HEK293 (cell line): ENCODE measurements at regions not wholly inside any gene's neighbourhood (a gene's known extent, or its start where the extent isn't known, plus 50 kb on each side); places are given as distances from the start of the nearest gene placed in this dataset.

Experiments
- CTCF ChIA-PET: fragments of 350-600 bp; formaldehyde crosslinking; extraction: SDS; loops from one replicate; lab custom pipeline; 2021; ENCODE audit warnings: antibody characterized with exemption; lab: Yijun Ruan, JAX
- POLR2A ChIA-PET: fragments of 300-600 bp; formaldehyde crosslinking; extraction: SDS; loops from one replicate; lab custom pipeline; 2020; ENCODE audit warnings: antibody characterized with exemption, inconsistent platforms; lab: Yijun Ruan, JAX
- H3K27ac ChIP-seq: fragments of 200-500 bp; sonication (Bioruptor generic); 2 replicates; pipeline ENCODE4 v1.5.1; 2014; ENCODE audit warnings: low read depth, low read length, control low read depth, inconsistent platforms; ENCODE audit errors: extremely low read depth
- H3K36me3 ChIP-seq, 2 experiments: fragments of 200-500 bp in 1 of 2; sonication (Bioruptor generic) in 1 of 2; 1 replicate in 1 of 2; 2 replicates in 1 of 2; pipeline ENCODE4 v1.5.1; 2014 to 2017; ENCODE audit warnings: inconsistent platforms in 2 of 2, low read length in 2 of 2; ENCODE audit not compliant: control insufficient read depth in 2 of 2, insufficient read depth in 1 of 2
- H3K4me1 ChIP-seq: fragments of 200-500 bp; sonication (Bioruptor generic); 2 replicates; pipeline ENCODE4 v1.5.1; 2014; ENCODE audit warnings: mild to moderate bottlenecking, low read length, inconsistent platforms; ENCODE audit not compliant: control insufficient read depth, insufficient read depth
- H3K4me3 ChIP-seq: 2 replicates; pipeline ENCODE4 v1.5.1; 2011; ENCODE audit warnings: low read depth, mild to moderate bottlenecking, control low read depth, low read length, moderate library complexity
- H3K9me3 ChIP-seq: fragments of 200-500 bp; sonication (Bioruptor generic); 2 replicates; pipeline ENCODE4 v1.5.1; 2014; ENCODE audit warnings: low read depth, low read length, inconsistent platforms; ENCODE audit not compliant: control insufficient read depth, insufficient read depth
- BCL11A ChIP-seq: fragments of 450-650 bp; formaldehyde crosslinking; IDR thresholded peaks from 2 replicates; pipeline ENCODE4 v1.5.1; 2016; ENCODE audit warnings: low read depth, missing biosample characterization, missing genetic modification characterization
- GLI2 ChIP-seq: fragments of 450-650 bp; formaldehyde crosslinking; IDR thresholded peaks from 2 replicates; pipeline ENCODE4; 2017; ENCODE audit warnings: missing biosample characterization, missing genetic modification characterization, low read depth, borderline replicate concordance
- HIC1 ChIP-seq: fragments of 450-650 bp; formaldehyde crosslinking; IDR thresholded peaks from 2 replicates; pipeline ENCODE4 v1.5.1; 2016; ENCODE audit warnings: missing biosample characterization, missing genetic modification characterization
- KLF1 ChIP-seq: fragments of 450-650 bp; formaldehyde crosslinking; IDR thresholded peaks from 2 replicates; pipeline ENCODE4 v1.5.1; 2016; ENCODE audit warnings: missing biosample characterization, missing genetic modification characterization
- PBX3 ChIP-seq: sonication (generic); formaldehyde crosslinking; IDR thresholded peaks from 2 replicates; pipeline ENCODE4 v1.8.1; 2022; ENCODE audit warnings: mild to moderate bottlenecking, moderate library complexity, missing genetic modification reagents
- TCF7L2 ChIP-seq: IDR thresholded peaks from 2 replicates; pipeline ENCODE4 v1.6.1; 2011; ENCODE audit warnings: low read depth, mild to moderate bottlenecking, inconsistent platforms, low read length, moderate library complexity, borderline replicate concordance
- WT1 ChIP-seq: fragments of 450-650 bp; formaldehyde crosslinking; IDR thresholded peaks from 2 replicates; pipeline ENCODE4 v1.5.1; 2016; ENCODE audit warnings: missing biosample characterization, missing genetic modification characterization
- ZBTB8A ChIP-seq: fragments of 450-650 bp; formaldehyde crosslinking; IDR thresholded peaks from 2 replicates; pipeline ENCODE4 v1.5.1; 2016; ENCODE audit warnings: missing biosample characterization, missing genetic modification characterization
- ZNF121 ChIP-seq: fragments of 450-650 bp; formaldehyde crosslinking; IDR thresholded peaks from 2 replicates; pipeline ENCODE4 v1.5.1; 2016; ENCODE audit warnings: missing biosample characterization, missing genetic modification characterization
- ZNF132 ChIP-seq: fragments of 450-650 bp; formaldehyde crosslinking; IDR thresholded peaks from 2 replicates; pipeline ENCODE4 v1.5.1; 2017; ENCODE audit warnings: missing biosample characterization, missing genetic modification characterization, borderline replicate concordance
- ZNF155 ChIP-seq: fragments of 450-650 bp; formaldehyde crosslinking; IDR thresholded peaks from 2 replicates; pipeline ENCODE4 v1.5.1; 2016; ENCODE audit warnings: missing biosample characterization, missing genetic modification characterization
- ZNF157 ChIP-seq: fragments of 450-650 bp; formaldehyde crosslinking; IDR thresholded peaks from 2 replicates; pipeline ENCODE4 v1.5.1; 2016; ENCODE audit warnings: missing biosample characterization, missing genetic modification characterization
- ZNF19 ChIP-seq: fragments of 450-650 bp; formaldehyde crosslinking; IDR thresholded peaks from 2 replicates; pipeline ENCODE4; 2016; ENCODE audit warnings: missing biosample characterization, missing genetic modification characterization, low read depth
- ZNF311 ChIP-seq: fragments of 450-650 bp; formaldehyde crosslinking; IDR thresholded peaks from 2 replicates; pipeline ENCODE4 v1.5.1; 2017; ENCODE audit warnings: missing biosample characterization, missing genetic modification characterization, borderline replicate concordance
- ZNF416 ChIP-seq: fragments of 450-650 bp; formaldehyde crosslinking; IDR thresholded peaks from 2 replicates; pipeline ENCODE4 v1.5.1; 2016; ENCODE audit warnings: missing biosample characterization, missing genetic modification characterization
- ZNF501 ChIP-seq: fragments of 450-650 bp; formaldehyde crosslinking; IDR thresholded peaks from 2 replicates; pipeline ENCODE4 v1.5.1; 2016; ENCODE audit warnings: missing biosample characterization, missing genetic modification characterization
- ZNF555 ChIP-seq: fragments of 450-650 bp; formaldehyde crosslinking; conservative IDR thresholded peaks from 2 replicates; pipeline ENCODE4 v1.5.1; 2017; ENCODE audit warnings: missing biosample characterization, mild to moderate bottlenecking, missing genetic modification characterization, inconsistent platforms
- ZNF777 ChIP-seq: fragments of 450-650 bp; formaldehyde crosslinking; IDR thresholded peaks from 2 replicates; pipeline ENCODE4 v1.5.1; 2017; ENCODE audit warnings: missing biosample characterization, missing genetic modification characterization, borderline replicate concordance
- ZNF830 ChIP-seq: fragments of 450-650 bp; IDR thresholded peaks from 2 replicates; pipeline ENCODE4 v1.5.0; 2018; ENCODE audit warnings: missing biosample characterization, missing genetic modification characterization, low read depth, mild to moderate bottlenecking, moderate library complexity
- TF ChIP-seq, protein P1 (sequence below): fragments of 450-650 bp; formaldehyde crosslinking; IDR thresholded peaks from 2 replicates; pipeline ENCODE4 v1.5.1; 2016; ENCODE audit warnings: missing biosample characterization, missing genetic modification characterization, borderline replicate concordance

DNA sequence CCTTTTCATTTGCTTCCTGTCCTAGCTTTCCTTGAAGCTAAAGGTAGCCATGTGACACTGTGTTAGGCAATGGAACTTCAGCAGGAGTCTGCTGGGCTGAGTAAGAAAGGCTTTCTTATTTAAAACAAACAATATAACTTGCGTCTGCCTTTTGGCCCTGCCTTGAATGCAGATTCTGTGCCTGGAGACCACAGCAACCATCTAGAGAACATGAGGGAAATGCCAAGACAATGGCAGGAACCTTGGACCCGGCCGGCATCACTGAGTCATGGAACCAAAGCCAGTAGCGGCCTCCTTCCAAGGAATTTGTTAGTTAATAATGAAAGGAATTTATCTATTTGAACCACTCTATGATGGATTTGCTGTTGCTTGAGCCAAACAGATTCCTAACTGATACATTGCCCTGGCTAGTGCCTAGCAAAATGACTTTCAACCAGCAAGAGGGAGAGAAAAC is 207.5 kb upstream of the EPHA4 start:
- Histone ChIP-seq H3K36me3 (no peaks in the 10 kb centered on the region), H3K27ac (no peak overlapping the region), H3K9me3 (no peaks in the 10 kb centered on the region), H3K4me1 (no peaks in the 10 kb centered on the region), H3K4me3 (no peak overlapping the region)
- POLR2A ChIA-PET: no interaction called here
- no peak for TF ChIP-seq HIC1
- no peak for TF ChIP-seq TCF7L2
- no peak for TF ChIP-seq BCL11A (tag by site-specific recombination)
- no peak for TF ChIP-seq KLF1 (tag by site-specific recombination)
- TF ChIP-seq ZBTB8A (tag by site-specific recombination): no peak
- CTCF ChIA-PET: no interaction called here

GRCh38 chr2:221778025-221778424 is 205.9 kb upstream of the EPHA4 start:
- no peaks in the 10 kb centered on the region for H3K36me3 ChIP-seq
- no peak overlapping the region for H3K4me3 ChIP-seq
- H3K27ac ChIP-seq: no peak overlapping the region
- TF ChIP-seq ZNF777 (tag by site-specific recombination) (no peak), ZNF501 (tag by site-specific recombination) (no peak), GLI2 (tag by site-specific recombination) (no peak), ZNF830 (tag by site-specific recombination) (no peak), ZNF132 (tag by site-specific recombination) (no peak), ZNF157 (no peak)
- TF ChIP-seq, protein P1, sequence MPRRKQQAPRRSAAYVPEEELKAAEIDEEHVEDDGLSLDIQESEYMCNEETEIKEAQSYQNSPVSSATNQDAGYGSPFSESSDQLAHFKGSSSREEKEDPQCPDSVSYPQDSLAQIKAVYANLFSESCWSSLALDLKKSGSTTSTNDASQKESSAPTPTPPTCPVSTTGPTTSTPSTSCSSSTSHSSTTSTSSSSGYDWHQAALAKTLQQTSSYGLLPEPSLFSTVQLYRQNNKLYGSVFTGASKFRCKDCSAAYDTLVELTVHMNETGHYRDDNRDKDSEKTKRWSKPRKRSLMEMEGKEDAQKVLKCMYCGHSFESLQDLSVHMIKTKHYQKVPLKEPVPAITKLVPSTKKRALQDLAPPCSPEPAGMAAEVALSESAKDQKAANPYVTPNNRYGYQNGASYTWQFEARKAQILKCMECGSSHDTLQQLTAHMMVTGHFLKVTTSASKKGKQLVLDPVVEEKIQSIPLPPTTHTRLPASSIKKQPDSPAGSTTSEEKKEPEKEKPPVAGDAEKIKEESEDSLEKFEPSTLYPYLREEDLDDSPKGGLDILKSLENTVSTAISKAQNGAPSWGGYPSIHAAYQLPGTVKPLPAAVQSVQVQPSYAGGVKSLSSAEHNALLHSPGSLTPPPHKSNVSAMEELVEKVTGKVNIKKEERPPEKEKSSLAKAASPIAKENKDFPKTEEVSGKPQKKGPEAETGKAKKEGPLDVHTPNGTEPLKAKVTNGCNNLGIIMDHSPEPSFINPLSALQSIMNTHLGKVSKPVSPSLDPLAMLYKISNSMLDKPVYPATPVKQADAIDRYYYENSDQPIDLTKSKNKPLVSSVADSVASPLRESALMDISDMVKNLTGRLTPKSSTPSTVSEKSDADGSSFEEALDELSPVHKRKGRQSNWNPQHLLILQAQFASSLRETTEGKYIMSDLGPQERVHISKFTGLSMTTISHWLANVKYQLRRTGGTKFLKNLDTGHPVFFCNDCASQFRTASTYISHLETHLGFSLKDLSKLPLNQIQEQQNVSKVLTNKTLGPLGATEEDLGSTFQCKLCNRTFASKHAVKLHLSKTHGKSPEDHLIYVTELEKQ (tag by site-specific recombination): no peak
- H3K9me3 ChIP-seq: no peaks in the 10 kb centered on the region
- CTCF ChIA-PET: no interaction called here
- POLR2A ChIA-PET: no interaction called here
- no peaks in the 10 kb centered on the region for H3K4me1 ChIP-seq

GRCh38 chr2:221777119-221777518 is 205.0 kb upstream of the EPHA4 start:
- H3K9me3 ChIP-seq: no peaks in the 10 kb centered on the region
- H3K36me3 ChIP-seq: no peaks in the 10 kb centered on the region
- H3K4me3 ChIP-seq: no peak overlapping the region
- H3K4me1 ChIP-seq: no peaks in the 10 kb centered on the region
- no peak overlapping the region for H3K27ac ChIP-seq
- CTCF ChIA-PET: interaction anchor here (0.6 to 1.2 kb wide), 2 partner anchors 10 to 27 kb away, joined by 3 to 4 read pairs; no protein-coding TSS in a partner anchor
- no peak for TF ChIP-seq ZNF555 (tag by site-specific recombination)
- POLR2A ChIA-PET: no interaction called here

GRCh38 chr2:221775096-221775495 is 203.0 kb upstream of the EPHA4 start:
- Histone ChIP-seq H3K9me3 (no peaks in the 10 kb centered on the region), H3K36me3 (no peaks in the 10 kb centered on the region), H3K4me1 (no peaks in the 10 kb centered on the region), H3K27ac (no peak overlapping the region), H3K4me3 (no peak overlapping the region)
- POLR2A ChIA-PET: no interaction called here
- CTCF ChIA-PET: no interaction called here
- TF ChIP-seq WT1 (tag by site-specific recombination) (no peak), ZNF416 (tag by site-specific recombination) (no peak), PBX3 (CRISPR knock-in tag) (no peak), ZNF155 (tag by site-specific recombination) (no peak), ZNF121 (no peak), ZNF311 (tag by site-specific recombination) (no peak), ZNF19 (no peak)
